Lung (tissue), 11 donors: ENCODE measurements at regions not wholly inside any gene's neighbourhood (a gene's known extent, or its start where the extent isn't known, plus 50 kb on each side); places are given as distances from the start of the nearest gene placed in this dataset.

Experiments used
- ATAC-seq: fragments of 200-7000 bp; cut with Tn5 transposase; one replicate; pipeline ENCODE4 v1.9.1; 2020; ENCODE audit warnings: moderate number of reproducible peaks; ENCODE audit not compliant: insufficient read depth, low FRiP score
- DNase-seq, 3 donors: peaks; one replicate each; pipeline ENCODE4 v3.0.0-alpha.2; 2013 to 2017
- H3K27ac ChIP-seq, 2 donors: one replicate each; pipeline ENCODE4 v1.5.1; 2013; ENCODE audit warnings: mild to moderate bottlenecking in 2 of 2, moderate library complexity in 2 of 2, control low read depth in 1 of 2, inconsistent platforms in 1 of 2, low read depth in 1 of 2, low read length in 1 of 2
- H3K27me3 ChIP-seq, 3 donors: one replicate each; pipeline ENCODE4 v1.5.1; 2013; ENCODE audit warnings: low read length in 2 of 3; ENCODE audit not compliant: control insufficient read depth in 3 of 3, insufficient read depth in 3 of 3
- H3K36me3 ChIP-seq, 4 donors: one replicate each; pipeline ENCODE4 v1.5.1; 2013; ENCODE audit warnings: low read length in 4 of 4, mild to moderate bottlenecking in 1 of 4, moderate library complexity in 1 of 4; ENCODE audit not compliant: control insufficient read depth in 4 of 4, insufficient read depth in 4 of 4
- H3K4me1 ChIP-seq, 5 donors: one replicate each; pipeline ENCODE4 v1.5.1; 2013; ENCODE audit warnings: low read length in 5 of 5, mild to moderate bottlenecking in 2 of 5, moderate library complexity in 1 of 5; ENCODE audit not compliant: control insufficient read depth in 5 of 5, insufficient read depth in 5 of 5
- H3K4me3 ChIP-seq: one replicate; pipeline ENCODE4 v1.5.1; 2013; ENCODE audit warnings: mild to moderate bottlenecking, control low read depth, moderate library complexity
- H3K9ac ChIP-seq, 2 donors: one replicate each; pipeline ENCODE4 v1.5.1; 2013; ENCODE audit warnings: low read length in 2 of 2, control low read depth in 1 of 2; ENCODE audit not compliant: insufficient read depth in 1 of 2
- H3K9me3 ChIP-seq, 4 donors: one replicate each; pipeline ENCODE4 v1.5.1; 2013; ENCODE audit warnings: low read length in 3 of 4, mild to moderate bottlenecking in 1 of 4, moderate library complexity in 1 of 4; ENCODE audit not compliant: control insufficient read depth in 4 of 4, insufficient read depth in 3 of 4
- CTCF ChIP-seq: IDR thresholded peaks from 2 replicates; pipeline ENCODE4 v1.5.1; 2012; ENCODE audit warnings: mild to moderate bottlenecking; ENCODE audit errors: control extremely low read depth, extremely low read depth
- WGBS, 2 donors: extraction: QIAGEN DNeasy Blood & Tissue Kit; methylation state at CpG; one replicate each; pipeline ENCODE4 v1.1.7; 2013; 5-methylcytosine and 5-hydroxymethylcytosine counted together
- donor health status: control.
- donor health status: control.
- donor health status: Bipolar disorder and iron deficiency.
- donor health status: healthy.
- donor health status: DM: yes; HTN: yes; CAD: no.

- 73 to 76% methylated on average over 6 of the region's 6 CpGs for WGBS, 2 donors
- H3K9ac ChIP-seq, result no peak overlapping the region
- TF ChIP-seq CTCF, result no peak
- no peaks in the 10 kb centered on the region for H3K4me1 ChIP-seq
- H3K27me3 ChIP-seq, result no peaks in the 10 kb centered on the region
- ATAC-seq (no peak), DNase-seq (no peak)
- H3K9me3 ChIP-seq, result no peaks in the 10 kb centered on the region
- no peaks in the 10 kb centered on the region for H3K36me3 ChIP-seq
- no peak overlapping the region for H3K27ac ChIP-seq
- H3K4me3 ChIP-seq, result no peak overlapping the region
Observed at GRCh38 chr5:4651806-4652565, 488.1 kb upstream of the ADAMTS16 start.

DNA sequence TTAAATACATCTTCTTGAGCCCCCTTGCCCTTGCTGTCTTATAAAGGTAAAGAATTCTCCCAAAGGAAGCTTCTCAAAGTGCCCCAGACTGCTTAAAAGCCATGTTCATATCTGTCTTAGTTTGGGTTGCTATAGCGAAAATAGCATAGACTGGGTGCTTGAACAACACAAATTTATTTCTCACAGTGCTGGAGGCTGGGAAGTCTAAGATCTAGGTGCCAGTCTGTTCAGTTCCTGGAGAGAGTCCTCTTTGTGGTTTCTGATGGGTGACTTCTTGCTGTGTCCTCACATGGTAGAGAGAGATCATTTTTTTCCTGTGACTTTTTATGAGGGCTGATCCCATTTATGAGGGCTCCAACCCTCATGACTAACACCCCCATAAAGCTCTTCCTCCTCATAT is 486.7 kb upstream of the ADAMTS16 start:
- WGBS, 2 donors, result 90 to 97% methylated on average over 1 of the region's 1 CpG

GRCh38 chr5:4659851-4660250 is 480.3 kb upstream of the ADAMTS16 start:
- TF ChIP-seq CTCF, result no peak
- no peak for ATAC-seq

More for the DNA sequence above, 486.7 kb upstream of the ADAMTS16 start:
- H3K36me3 ChIP-seq, result no peaks in the 10 kb centered on the region
- H3K27ac ChIP-seq, result no peak overlapping the region
- H3K9me3 ChIP-seq, result no peaks in the 10 kb centered on the region
- no peaks in the 10 kb centered on the region for H3K4me1 ChIP-seq
- no peak for DNase-seq
- no peak for ATAC-seq
- no peaks in the 10 kb centered on the region for H3K27me3 ChIP-seq
- TF ChIP-seq CTCF, result no peak
- no peak overlapping the region for H3K4me3 ChIP-seq
- no peak overlapping the region for H3K9ac ChIP-seq

GRCh38 chr5:4661326-4661725 is 478.8 kb upstream of the ADAMTS16 start:
- no peak for ATAC-seq
- Histone ChIP-seq H3K36me3 (no peaks in the 10 kb centered on the region), H3K4me3 (no peak overlapping the region), H3K27me3 (no peaks in the 10 kb centered on the region), H3K9me3 (no peaks in the 10 kb centered on the region), H3K4me1 (no peaks in the 10 kb centered on the region), H3K27ac (no peak overlapping the region), H3K9ac (no peak overlapping the region)
- TF ChIP-seq CTCF, result no peak
- DNase-seq, result no peak
- WGBS, 2 donors, result 73 to 81% methylated on average over 8 of the region's 8 CpGs

More at GRCh38 chr5:4659851-4660250, 480.3 kb upstream of the ADAMTS16 start:
- H3K9me3 ChIP-seq, result no peaks in the 10 kb centered on the region
- WGBS, 2 donors, result 62 to 79% methylated on average over 1 of the region's 1 CpG
- no peak overlapping the region for H3K9ac ChIP-seq
- no peaks in the 10 kb centered on the region for H3K27me3 ChIP-seq
- H3K4me3 ChIP-seq, result no peak overlapping the region
- H3K27ac ChIP-seq, result no peak overlapping the region
- DNase-seq, result no peak
- no peaks in the 10 kb centered on the region for H3K4me1 ChIP-seq
- H3K36me3 ChIP-seq, result no peaks in the 10 kb centered on the region
